ENCODE measurements at regions not wholly inside any gene's neighbourhood (a gene's known extent, or its start where the extent isn't known, plus 50 kb on each side); places are given as distances from the start of the nearest gene placed in this dataset.

GRCh38 chr12:89946518-89947135 lies 238.0 kb upstream of the ATP2B1 start:
- Histone ChIP-seq H3K27me3 (no peaks in the 10 kb centered on the region), H3K36me3 (no peaks in the 10 kb centered on the region), H3K4me3 (no peak overlapping the region), H3K4me1 (peaks cover 0 to 27% of the 10 kb centered on the region in 2 donors), H3K9me3 (no peaks in the 10 kb centered on the region), H3K27ac (no peak overlapping the region)
- TF ChIP-seq CTCF (IDR thresholded peaks at IDR 0.05): no peak
- DNase-seq (ENCODE audit: low spot score): no peak

GRCh38 chr12:89945123-89945522 lies 236.5 kb upstream of the ATP2B1 start:
- no peak for DNase-seq (ENCODE audit: low spot score)
- no peak overlapping the region for H3K27ac ChIP-seq
- no peak for TF ChIP-seq CTCF (IDR thresholded peaks at IDR 0.05)

GRCh38 chr12:89943463-89943862 lies 234.8 kb upstream of the ATP2B1 start:
- H3K27ac ChIP-seq: no peak overlapping the region
- no peaks in the 10 kb centered on the region for H3K9me3 ChIP-seq
- peaks cover 0 to 12% of the 10 kb centered on the region in 2 donors for H3K4me1 ChIP-seq
- H3K36me3 ChIP-seq: no peaks in the 10 kb centered on the region
- no peak overlapping the region for H3K4me3 ChIP-seq
- H3K27me3 ChIP-seq: no peaks in the 10 kb centered on the region
- DNase-seq (ENCODE audit: low spot score): no peak
- TF ChIP-seq CTCF (IDR thresholded peaks at IDR 0.05): no peak

More at GRCh38 chr12:89945123-89945522, 236.5 kb upstream of the ATP2B1 start:
- H3K4me1 ChIP-seq: peaks cover 0 to 22% of the 10 kb centered on the region in 2 donors
- H3K4me3 ChIP-seq: no peak overlapping the region
- H3K9me3 ChIP-seq: no peaks in the 10 kb centered on the region
- no peaks in the 10 kb centered on the region for H3K36me3 ChIP-seq
- no peaks in the 10 kb centered on the region for H3K27me3 ChIP-seq

DNA sequence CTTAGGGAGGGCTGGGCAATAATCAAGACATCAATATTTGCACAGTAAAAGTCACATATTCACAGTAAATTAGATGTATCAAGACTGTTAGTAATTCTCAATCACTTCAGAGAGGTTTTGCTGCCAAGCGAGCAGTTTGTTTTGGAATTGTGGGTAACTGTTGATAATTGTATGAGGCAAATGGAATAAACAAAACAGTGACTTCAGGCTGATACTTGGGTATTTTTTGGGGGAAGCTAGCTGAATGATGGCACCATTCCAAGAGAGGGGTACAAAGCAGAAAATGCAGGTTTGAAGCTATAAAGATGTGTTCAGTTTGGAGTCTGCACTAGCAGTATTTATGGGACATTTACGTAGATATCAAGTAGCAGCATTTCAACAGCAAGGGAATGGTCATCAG lies 232.8 kb upstream of the ATP2B1 start:
- no peak for DNase-seq (ENCODE audit: low spot score)
- Histone ChIP-seq H3K27me3 (no peaks in the 10 kb centered on the region), H3K4me1 (no peaks in the 10 kb centered on the region), H3K4me3 (no peak overlapping the region), H3K36me3 (no peaks in the 10 kb centered on the region), H3K27ac (no peak overlapping the region), H3K9me3 (no peaks in the 10 kb centered on the region)
- no peak for TF ChIP-seq CTCF (IDR thresholded peaks at IDR 0.05)

DNA sequence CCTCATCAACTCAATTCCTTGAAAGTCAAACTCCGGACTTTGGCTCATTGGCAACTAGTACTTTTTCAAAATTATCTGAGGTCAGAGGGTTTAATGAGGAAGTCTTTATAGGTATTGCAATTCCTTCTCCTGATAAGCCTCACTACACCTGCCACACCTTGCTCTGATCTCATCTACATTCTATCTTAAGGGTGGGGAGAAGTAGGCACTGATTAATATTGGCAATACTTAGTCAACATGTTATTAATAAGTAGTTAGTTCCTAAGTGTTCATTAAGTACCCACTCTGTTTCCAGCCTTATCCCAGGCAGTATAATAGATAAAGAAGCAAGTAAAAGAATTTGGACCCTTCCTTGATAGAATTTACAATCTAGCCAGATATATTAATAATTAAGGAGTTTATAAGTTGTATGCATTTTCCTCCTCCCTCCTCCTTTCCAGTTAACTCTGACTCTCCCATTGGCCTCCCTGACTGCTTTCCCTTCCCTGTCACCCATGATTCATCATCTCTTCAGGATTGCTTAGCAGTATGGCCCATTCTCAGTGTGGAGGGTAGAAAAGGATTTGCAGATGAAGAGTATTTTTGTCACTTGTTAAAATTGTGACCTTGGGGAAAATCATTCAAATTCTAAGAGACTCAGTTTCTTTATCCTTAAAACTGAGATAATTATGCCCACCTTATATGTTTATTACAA lies 231.0 kb upstream of the ATP2B1 start:
- Histone ChIP-seq H3K4me1 (no peaks in the 10 kb centered on the region), H3K9me3 (no peaks in the 10 kb centered on the region), H3K36me3 (no peaks in the 10 kb centered on the region), H3K27ac (no peak overlapping the region), H3K27me3 (no peaks in the 10 kb centered on the region), H3K4me3 (no peak overlapping the region)
- DNase-seq (ENCODE audit: low spot score): no peak
- TF ChIP-seq CTCF (IDR thresholded peaks at IDR 0.05): no peak

Data from right atrium auricular region (tissue), 2 donors.